Osteoblast (primary cell): ENCODE measurements at regions not wholly inside any gene's neighbourhood (a gene's known extent, or its start where the extent isn't known, plus 50 kb on each side); places are given as distances from the start of the nearest gene placed in this dataset.

Experiments
- DNase-seq: peaks from one replicate; pipeline ENCODE4 v3.0.0; 2011; ENCODE audit warnings: low spot score, mixed read lengths; ENCODE audit not compliant: insufficient read length; ENCODE audit errors: missing footprints
- H2AFZ ChIP-seq: 2 replicates; pipeline ENCODE4 v1.6.0; 2011; ENCODE audit warnings: mild to moderate bottlenecking, low read length
- H3K27ac ChIP-seq: 2 replicates; pipeline ENCODE4 v1.5.1; 2011; ENCODE audit warnings: mild to moderate bottlenecking, low read depth, low read length, moderate library complexity
- H3K27me3 ChIP-seq: 2 replicates; pipeline ENCODE4 v1.6.0; 2012; ENCODE audit warnings: mild to moderate bottlenecking, control low read depth, inconsistent platforms, low read length, moderate library complexity; ENCODE audit not compliant: insufficient read depth
- H3K36me3 ChIP-seq: 2 replicates; pipeline ENCODE4 v1.5.1; 2011; ENCODE audit warnings: mild to moderate bottlenecking, low read length, control low read depth, moderate library complexity; ENCODE audit not compliant: insufficient read depth
- H3K4me1 ChIP-seq: 2 replicates; pipeline ENCODE4 v1.5.1; 2011; ENCODE audit warnings: mild to moderate bottlenecking, low read length, control low read depth, moderate library complexity; ENCODE audit not compliant: insufficient read depth
- H3K4me2 ChIP-seq: 2 replicates; pipeline ENCODE4 v1.6.0; 2011; ENCODE audit warnings: mild to moderate bottlenecking, low read length; ENCODE audit not compliant: insufficient read depth
- H3K4me3 ChIP-seq: fragments of 200-600 bp; sonication (generic); 3 replicates; pipeline ENCODE4 v1.5.1; 2012; ENCODE audit warnings: mild to moderate bottlenecking, low read length, inconsistent platforms; ENCODE audit not compliant: insufficient read depth
- H3K79me2 ChIP-seq: 2 replicates; pipeline ENCODE4 v1.6.0; 2012; ENCODE audit warnings: mild to moderate bottlenecking, low read length, control low read depth, inconsistent platforms; ENCODE audit not compliant: insufficient read depth
- H3K9me3 ChIP-seq: 2 replicates; pipeline ENCODE4 v1.5.1; 2011; ENCODE audit warnings: low read depth, low read length, control low read depth
- H4K20me1 ChIP-seq: 2 replicates; pipeline ENCODE4 v1.6.0; 2012; ENCODE audit warnings: mild to moderate bottlenecking, low read length, control low read depth; ENCODE audit not compliant: insufficient read depth
- CTCF ChIP-seq: IDR thresholded peaks from 2 replicates; pipeline ENCODE4 v1.5.1; 2011; ENCODE audit warnings: mild to moderate bottlenecking, low read depth, low read length, moderate library complexity; ENCODE audit errors: extremely low read depth

GRCh38 chr3:187830181-187830580 lies 84.9 kb upstream of the BCL6 start:
- Histone ChIP-seq H3K4me1 (no peaks in the 10 kb centered on the region), H3K4me2 (no peak overlapping the region), H3K9me3 (no peaks in the 10 kb centered on the region), H2AFZ (no peak overlapping the region), H3K36me3 (no peaks in the 10 kb centered on the region), H3K27me3 (no peaks in the 10 kb centered on the region), H3K27ac (no peak overlapping the region), H3K4me3 (no peak overlapping the region), H4K20me1 (no peaks in the 10 kb centered on the region), H3K79me2 (no peaks in the 10 kb centered on the region)
- no peak for TF ChIP-seq CTCF
- no peak for DNase-seq

DNA sequence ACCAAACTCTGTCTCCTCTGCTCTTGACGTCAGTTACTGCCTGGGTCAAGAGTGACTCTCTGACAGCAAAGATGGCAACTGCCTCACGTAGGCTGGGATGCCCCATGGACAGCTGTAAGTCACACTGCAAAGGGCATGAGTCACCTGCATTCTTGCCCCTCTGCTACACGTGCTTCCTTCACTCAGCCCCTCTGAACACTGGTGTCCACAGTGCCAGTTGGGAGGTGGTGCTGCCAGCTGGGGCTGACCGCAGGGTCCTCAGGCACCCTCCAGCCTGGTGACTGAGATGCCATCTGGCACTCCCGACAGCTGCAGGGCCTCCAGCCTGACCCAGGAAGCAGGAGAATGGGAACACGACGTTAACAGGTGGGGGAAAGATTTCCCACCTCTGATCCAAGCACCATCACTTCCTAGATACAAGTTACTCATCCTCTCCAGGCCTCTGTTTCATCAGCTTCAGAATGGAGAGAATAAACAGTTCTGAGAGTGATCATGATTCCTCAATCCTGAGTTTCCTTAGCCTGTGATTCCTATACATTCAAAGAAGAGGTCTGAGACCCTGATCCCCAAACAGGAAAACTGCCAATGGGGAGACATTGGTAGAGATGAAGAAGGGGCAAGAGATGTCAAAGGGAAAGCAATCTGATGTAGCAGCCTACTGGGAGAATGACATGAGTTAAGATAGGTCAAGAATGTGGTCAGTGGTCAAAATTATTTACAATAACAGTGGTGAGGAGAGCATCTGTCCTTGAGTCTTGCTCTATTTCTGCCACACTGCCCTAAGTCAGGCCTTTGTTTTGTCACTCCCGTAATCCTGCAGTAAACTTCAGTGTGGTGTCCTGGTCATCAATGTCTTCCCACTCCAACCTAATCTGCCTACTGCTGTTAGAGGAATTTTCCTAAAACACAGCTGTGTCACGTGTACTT lies 86.1 kb upstream of the BCL6 start:
- Histone ChIP-seq H3K79me2 (no peaks in the 10 kb centered on the region), H3K36me3 (no peaks in the 10 kb centered on the region), H3K4me3 (no peak overlapping the region), H3K4me1 (no peaks in the 10 kb centered on the region), H2AFZ (no peak overlapping the region), H3K4me2 (no peak overlapping the region), H3K27ac (no peak overlapping the region), H4K20me1 (no peaks in the 10 kb centered on the region), H3K27me3 (no peaks in the 10 kb centered on the region), H3K9me3 (no peaks in the 10 kb centered on the region)
- DNase-seq = no peak
- TF ChIP-seq CTCF = no peak

- no peaks in the 10 kb centered on the region for H4K20me1 ChIP-seq
- no peak for DNase-seq
- no peak overlapping the region for H3K27ac ChIP-seq
- H3K79me2 ChIP-seq = no peaks in the 10 kb centered on the region
- H3K4me2 ChIP-seq = no peak overlapping the region
- peaks cover 6% of the 10 kb centered on the region for H3K4me1 ChIP-seq
- no peak overlapping the region for H3K4me3 ChIP-seq
- no peak for TF ChIP-seq CTCF
- H3K27me3 ChIP-seq = no peaks in the 10 kb centered on the region
- H2AFZ ChIP-seq = no peak overlapping the region
- H3K9me3 ChIP-seq = no peaks in the 10 kb centered on the region
- H3K36me3 ChIP-seq = no peaks in the 10 kb centered on the region
Observed at GRCh38 chr3:187832202-187832601, 86.9 kb upstream of the BCL6 start.

GRCh38 chr3:187833375-187833774 lies 88.1 kb upstream of the BCL6 start:
- H3K4me1 ChIP-seq = peaks cover 6% of the 10 kb centered on the region
- DNase-seq = no peak
- no peak for TF ChIP-seq CTCF
- no peaks in the 10 kb centered on the region for H3K79me2 ChIP-seq
- H3K4me2 ChIP-seq = no peak overlapping the region
- no peaks in the 10 kb centered on the region for H3K27me3 ChIP-seq
- H4K20me1 ChIP-seq = no peaks in the 10 kb centered on the region
- no peak overlapping the region for H2AFZ ChIP-seq
- no peaks in the 10 kb centered on the region for H3K36me3 ChIP-seq
- no peaks in the 10 kb centered on the region for H3K9me3 ChIP-seq
- no peak overlapping the region for H3K27ac ChIP-seq
- H3K4me3 ChIP-seq = no peak overlapping the region
